DMS114 treated with DMSO at 0.1 percent for 48 hours (cell line): ENCODE measurements at regions not wholly inside any gene's neighbourhood (a gene's known extent, or its start where the extent isn't known, plus 50 kb on each side); places are given as distances from the start of the nearest gene placed in this dataset.

Experiments used
- DNase-seq: peaks from one replicate; lab custom pipeline; 2025; ENCODE audit not compliant: unreplicated experiment; lab: John Stamatoyannopoulos, UW

GRCh38 chr13:108435393-108436149, 166.1 kb downstream of the TNFSF13B start:
- DNase-seq = no peak

- no peak for DNase-seq
Observed at GRCh38 chr13:108437496-108437895, 168.0 kb downstream of the TNFSF13B start.

- DNase-seq = no peak
Observed at GRCh38 chr13:108439556-108439955, 170.0 kb downstream of the TNFSF13B start.

- no peak for DNase-seq
Observed at GRCh38 chr13:108444448-108444847, 174.9 kb downstream of the TNFSF13B start.

GRCh38 chr13:108448891-108449290, 179.4 kb downstream of the TNFSF13B start:
- no peak for DNase-seq

- no peak for DNase-seq
Observed at GRCh38 chr13:108451121-108451520, 178.3 kb upstream of the MYO16 start.

GRCh38 chr13:108455320-108455719, 174.1 kb upstream of the MYO16 start:
- DNase-seq = no peak

- no peak for DNase-seq
Observed at GRCh38 chr13:108460043-108460442, 169.4 kb upstream of the MYO16 start.

- no peak for DNase-seq
Observed at GRCh38 chr13:108460746-108461145, 168.7 kb upstream of the MYO16 start.

GRCh38 chr13:108463340-108463739, 166.1 kb upstream of the MYO16 start:
- no peak for DNase-seq

- no peak for DNase-seq
Observed at GRCh38 chr13:108470921-108471320, 158.5 kb upstream of the MYO16 start.

- DNase-seq = no peak
Observed at GRCh38 chr13:108475181-108475580, 154.2 kb upstream of the MYO16 start.

GRCh38 chr13:108477376-108477775, 152.0 kb upstream of the MYO16 start:
- DNase-seq = no peak

GRCh38 chr13:108478179-108478578, 151.2 kb upstream of the MYO16 start:
- DNase-seq = no peak

- DNase-seq = no peak
Observed at GRCh38 chr13:108483981-108484380, 145.4 kb upstream of the MYO16 start.

GRCh38 chr13:108486096-108486495, 143.3 kb upstream of the MYO16 start:
- no peak for DNase-seq

- no peak for DNase-seq
Observed at GRCh38 chr13:108494991-108495645, 134.3 kb upstream of the MYO16 start.

GRCh38 chr13:108495646-108496361, 133.6 kb upstream of the MYO16 start:
- DNase-seq = no peak

GRCh38 chr13:108496362-108497210, 132.8 kb upstream of the MYO16 start:
- no peak for DNase-seq

GRCh38 chr13:108500711-108501110, 128.7 kb upstream of the MYO16 start:
- no peak for DNase-seq

- DNase-seq = peak; percentile 51
Observed at GRCh38 chr13:108508263-108508662, 121.1 kb upstream of the MYO16 start.
